ENCODE measurements at regions not wholly inside any gene's neighbourhood (a gene's known extent, or its start where the extent isn't known, plus 50 kb on each side); places are given as distances from the start of the nearest gene placed in this dataset.

DNA sequence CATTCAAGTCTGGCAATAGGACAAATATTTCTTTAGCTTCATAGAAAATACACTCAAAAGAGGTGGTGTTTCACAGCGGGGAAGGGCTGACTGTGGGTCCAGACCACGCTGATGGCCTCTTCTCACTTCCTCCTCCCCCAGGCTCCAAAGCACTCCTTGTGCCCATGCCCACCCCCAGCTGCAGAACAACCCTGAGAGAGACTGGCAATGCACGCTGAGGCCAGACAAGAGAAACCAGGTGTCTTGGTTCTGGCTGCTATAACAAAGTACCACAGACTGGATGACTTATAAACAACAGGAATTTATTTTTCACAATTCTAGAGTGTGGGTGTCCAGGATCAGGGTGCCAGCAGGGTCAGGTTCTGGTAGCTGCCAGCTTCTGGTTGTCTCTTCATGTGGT lies 386.1 kb downstream of the FBXW7 start:
- Histone ChIP-seq H3K9me3 (peaks cover 0 to 24% (median 14%) of the 10 kb centered on the region in 11 donors), H3K4me3 (no peak overlapping the region), H3K4me1 (no peaks in the 10 kb centered on the region), H3K27me3 (no peaks in the 10 kb centered on the region), H3K27ac (no peak overlapping the region), H3K36me3 (no peaks in the 10 kb centered on the region)
- ATAC-seq (no peak), DNase-seq (no peak)
- TF ChIP-seq, protein P1, sequence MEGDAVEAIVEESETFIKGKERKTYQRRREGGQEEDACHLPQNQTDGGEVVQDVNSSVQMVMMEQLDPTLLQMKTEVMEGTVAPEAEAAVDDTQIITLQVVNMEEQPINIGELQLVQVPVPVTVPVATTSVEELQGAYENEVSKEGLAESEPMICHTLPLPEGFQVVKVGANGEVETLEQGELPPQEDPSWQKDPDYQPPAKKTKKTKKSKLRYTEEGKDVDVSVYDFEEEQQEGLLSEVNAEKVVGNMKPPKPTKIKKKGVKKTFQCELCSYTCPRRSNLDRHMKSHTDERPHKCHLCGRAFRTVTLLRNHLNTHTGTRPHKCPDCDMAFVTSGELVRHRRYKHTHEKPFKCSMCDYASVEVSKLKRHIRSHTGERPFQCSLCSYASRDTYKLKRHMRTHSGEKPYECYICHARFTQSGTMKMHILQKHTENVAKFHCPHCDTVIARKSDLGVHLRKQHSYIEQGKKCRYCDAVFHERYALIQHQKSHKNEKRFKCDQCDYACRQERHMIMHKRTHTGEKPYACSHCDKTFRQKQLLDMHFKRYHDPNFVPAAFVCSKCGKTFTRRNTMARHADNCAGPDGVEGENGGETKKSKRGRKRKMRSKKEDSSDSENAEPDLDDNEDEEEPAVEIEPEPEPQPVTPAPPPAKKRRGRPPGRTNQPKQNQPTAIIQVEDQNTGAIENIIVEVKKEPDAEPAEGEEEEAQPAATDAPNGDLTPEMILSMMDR (IDR thresholded peaks at IDR 0.05): no peak
- WGBS, 2 donors: 79 to 89% methylated on average over 3 of the region's 3 CpGs
- intact Hi-C loops (cut with DNase I): no loop called here

DNA sequence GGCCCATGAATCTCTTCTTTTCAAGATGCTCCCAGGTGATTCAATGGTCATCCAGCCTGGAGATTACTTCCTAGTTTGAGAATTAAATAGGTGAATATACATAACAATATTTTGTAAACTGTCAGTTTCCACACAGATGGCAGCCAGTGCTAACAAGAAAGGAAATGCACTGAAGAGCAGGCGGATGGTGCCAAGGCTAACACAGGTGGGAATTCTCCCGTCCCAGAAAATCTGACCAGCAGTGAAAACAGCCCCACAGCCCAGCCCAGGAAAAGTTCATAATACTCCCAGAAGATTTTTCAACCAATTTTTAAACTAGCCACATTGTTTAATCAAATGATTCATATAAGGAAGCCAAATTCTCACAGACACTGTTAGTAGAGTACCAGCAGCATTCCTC lies 387.2 kb upstream of the GATB start:
- Histone ChIP-seq H3K27me3 (no peaks in the 10 kb centered on the region), H3K4me1 (no peaks in the 10 kb centered on the region), H3K36me3 (no peaks in the 10 kb centered on the region), H3K9me3 (peaks cover 0 to 35% (median 14%) of the 10 kb centered on the region in 11 donors), H3K27ac (no peak overlapping the region), H3K4me3 (no peak overlapping the region)
- DNase-seq: no peak
- TF ChIP-seq, protein P1 (IDR thresholded peaks at IDR 0.05): no peak
- intact Hi-C loops (cut with DNase I): no loop called here
- 76 to 77% methylated on average over 2 of the region's 2 CpGs for WGBS, 2 donors
- no peak for ATAC-seq

DNA sequence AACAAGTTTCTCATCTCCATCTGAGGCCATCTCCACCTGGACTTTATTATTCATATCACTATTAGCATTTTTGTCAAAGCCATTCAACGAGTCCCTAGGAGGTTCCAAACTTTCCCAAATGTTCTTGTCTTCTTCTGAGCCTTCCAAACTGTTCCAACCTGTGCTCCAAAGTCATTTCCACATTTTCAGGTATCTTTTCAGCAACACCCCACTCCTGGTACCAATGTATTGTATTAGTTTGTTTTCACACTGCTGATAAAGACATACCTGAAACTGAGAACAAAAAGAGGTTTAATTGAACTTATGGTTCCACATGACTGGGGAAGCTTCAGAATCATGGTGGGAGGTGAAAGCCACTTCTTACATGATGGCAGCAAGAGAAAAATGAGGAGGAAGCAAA lies 385.4 kb upstream of the GATB start:
- Histone ChIP-seq H3K4me1 (no peaks in the 10 kb centered on the region), H3K9me3 (peaks cover 0 to 35% (median 14%) of the 10 kb centered on the region in 11 donors), H3K4me3 (no peak overlapping the region), H3K27ac (no peak overlapping the region), H3K36me3 (no peaks in the 10 kb centered on the region), H3K27me3 (no peaks in the 10 kb centered on the region)
- TF ChIP-seq, protein P1 (IDR thresholded peaks at IDR 0.05): no peak
- ATAC-seq (no peak), DNase-seq (no peak)
- WGBS, 2 donors: 59 to 62% methylated on average over 1 of the region's 1 CpG
- intact Hi-C loops (cut with DNase I): no loop called here

DNA sequence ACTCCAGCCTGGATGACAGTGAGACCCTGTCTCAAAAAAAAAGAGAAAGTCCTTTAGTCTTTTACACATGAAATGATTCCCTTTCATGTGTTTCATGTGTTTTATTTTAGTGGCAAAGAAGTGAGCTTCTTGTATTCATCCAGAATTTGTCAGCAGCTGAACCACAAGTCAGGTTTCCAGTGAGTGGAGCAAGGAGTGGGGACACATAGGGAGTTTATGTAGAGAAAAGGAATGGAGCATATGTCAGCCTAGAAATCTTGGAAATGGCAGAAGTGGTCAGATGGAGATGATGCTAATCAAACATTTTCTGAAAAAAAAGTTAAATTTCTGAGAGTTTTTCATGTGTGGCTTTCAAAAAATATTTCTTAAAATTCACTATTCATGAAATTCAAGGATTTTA lies 383.0 kb upstream of the GATB start:
- intact Hi-C loops (cut with DNase I): no loop called here
- TF ChIP-seq, protein P1 (IDR thresholded peaks at IDR 0.05): no peak
- Histone ChIP-seq H3K36me3 (no peaks in the 10 kb centered on the region), H3K9me3 (peaks cover 0 to 35% (median 14%) of the 10 kb centered on the region in 11 donors), H3K4me1 (no peaks in the 10 kb centered on the region), H3K27ac (no peak overlapping the region), H3K4me3 (no peak overlapping the region), H3K27me3 (no peaks in the 10 kb centered on the region)
- no peak for ATAC-seq
- DNase-seq: no peak

DNA sequence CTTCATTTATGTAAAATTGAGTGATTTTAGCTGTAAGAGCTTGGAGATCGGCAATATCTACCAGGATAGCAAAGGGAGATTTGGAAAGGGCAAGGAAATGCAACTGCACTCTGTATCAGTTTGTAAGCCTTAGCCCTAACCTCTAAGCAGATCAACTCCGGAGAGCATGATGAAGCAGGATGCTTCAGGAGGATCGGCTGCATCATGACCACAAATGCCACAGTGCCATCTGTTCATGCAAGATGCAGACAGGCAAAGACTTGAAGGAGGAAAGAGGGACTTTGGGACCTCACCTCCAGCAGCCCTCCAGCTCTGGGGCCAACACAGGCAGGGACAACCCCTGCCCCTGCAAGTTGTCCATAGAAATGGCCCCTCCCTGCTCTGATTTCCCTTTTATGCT lies 377.6 kb upstream of the GATB start:
- 89 to 92% methylated on average over 3 of the region's 3 CpGs for WGBS, 2 donors
- TF ChIP-seq, protein P1 (IDR thresholded peaks at IDR 0.05): no peak

More for the DNA sequence above, 377.6 kb upstream of the GATB start:
- no peaks in the 10 kb centered on the region for H3K4me1 ChIP-seq
- H3K27me3 ChIP-seq: no peaks in the 10 kb centered on the region
- intact Hi-C loops (cut with DNase I): no loop called here
- DNase-seq (no peak), ATAC-seq (no peak)
- H3K27ac ChIP-seq: no peak overlapping the region
- no peak overlapping the region for H3K4me3 ChIP-seq
- H3K36me3 ChIP-seq: no peaks in the 10 kb centered on the region
- peaks cover 0 to 4% (median 0%) of the 10 kb centered on the region in 11 donors for H3K9me3 ChIP-seq

Data from heart right ventricle (tissue), 16 donors.